Testis (tissue), 2 donors: ENCODE measurements at regions not wholly inside any gene's neighbourhood (a gene's known extent, or its start where the extent isn't known, plus 50 kb on each side); places are given as distances from the start of the nearest gene placed in this dataset.

Experiments used
- DNase-seq: peaks from one replicate; pipeline ENCODE4 v3.0.0-alpha.2; 2019
- H3K27ac ChIP-seq, 2 donors: fragments of 200-600 bp; sonication (generic); one replicate each; pipeline ENCODE4 v1.5.1; 2019
- H3K27me3 ChIP-seq: fragments of 200-600 bp; sonication (generic); one replicate; pipeline ENCODE4 v1.5.1; 2019
- H3K36me3 ChIP-seq: fragments of 200-600 bp; sonication (generic); one replicate; pipeline ENCODE4 v1.5.1; 2017; ENCODE audit warnings: low read depth; ENCODE audit errors: missing control alignments
- H3K4me1 ChIP-seq: fragments of 200-600 bp; sonication (generic); one replicate; pipeline ENCODE4 v1.5.1; 2019
- H3K4me3 ChIP-seq, 2 donors: fragments of 200-600 bp; sonication (generic); one replicate each; pipeline ENCODE4 v1.5.1; 2017 to 2019
- H3K9me3 ChIP-seq: fragments of 200-600 bp; sonication (generic); one replicate; pipeline ENCODE4 v1.5.1; 2017
- POLR2A ChIP-seq: fragments of 450-650 bp; IDR thresholded peaks from one replicate; pipeline ENCODE4 v1.6.1; 2017; ENCODE audit warnings: antibody characterized with exemption, mild to moderate bottlenecking, moderate library complexity
- WGBS, 2 donors: methylation state at CpG; one replicate each; pipeline ENCODE4 v1.1.5; 2018; 5-methylcytosine and 5-hydroxymethylcytosine counted together
- intact Hi-C: fragments of 100-400 bp; cut with DNase I; formaldehyde crosslinking; loops from one replicate; pipeline ENCODE4 v1.15.1; 2023; ENCODE audit warnings: low total_unique reads
- TF ChIP-seq, protein P1 (sequence below), 3 experiments: fragments of 450-650 bp in 2 of 3; fragments of 200-600 bp in 1 of 3; sonication (generic) in 1 of 3; IDR thresholded peaks; one replicate each; pipeline ENCODE4 v1.5.1; 2016 to 2019; ENCODE audit warnings: antibody characterized with exemption in 3 of 3, mild to moderate bottlenecking in 2 of 3, moderate library complexity in 1 of 3

DNA sequence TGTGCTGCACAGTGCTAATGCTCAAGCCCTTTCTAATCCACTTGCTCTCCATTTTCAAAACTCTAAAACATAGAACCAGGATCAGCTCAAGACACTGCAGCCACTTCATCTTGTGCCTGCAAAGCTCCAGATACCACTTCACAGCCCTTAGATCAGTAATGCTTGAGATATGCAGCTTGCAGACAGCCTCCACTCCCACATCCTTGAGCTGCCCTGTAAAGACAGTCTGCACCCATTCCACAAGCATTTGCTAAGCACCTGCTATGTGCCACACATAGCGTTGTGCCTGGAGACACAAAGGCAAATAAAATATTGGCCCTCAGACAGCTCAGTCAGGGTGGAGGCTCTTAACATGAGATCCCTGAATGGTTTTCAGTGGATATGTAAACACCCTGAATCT is 192.5 kb upstream of the SNX19 start:
- Histone ChIP-seq H3K9me3 (no peaks in the 10 kb centered on the region), H3K27me3 (no peaks in the 10 kb centered on the region), H3K4me3 (no peak overlapping the region), H3K36me3 (no peaks in the 10 kb centered on the region), H3K4me1 (no peaks in the 10 kb centered on the region), H3K27ac (no peak overlapping the region)
- no peak for DNase-seq
- TF ChIP-seq POLR2A, result no peak
- TF ChIP-seq, protein P1, sequence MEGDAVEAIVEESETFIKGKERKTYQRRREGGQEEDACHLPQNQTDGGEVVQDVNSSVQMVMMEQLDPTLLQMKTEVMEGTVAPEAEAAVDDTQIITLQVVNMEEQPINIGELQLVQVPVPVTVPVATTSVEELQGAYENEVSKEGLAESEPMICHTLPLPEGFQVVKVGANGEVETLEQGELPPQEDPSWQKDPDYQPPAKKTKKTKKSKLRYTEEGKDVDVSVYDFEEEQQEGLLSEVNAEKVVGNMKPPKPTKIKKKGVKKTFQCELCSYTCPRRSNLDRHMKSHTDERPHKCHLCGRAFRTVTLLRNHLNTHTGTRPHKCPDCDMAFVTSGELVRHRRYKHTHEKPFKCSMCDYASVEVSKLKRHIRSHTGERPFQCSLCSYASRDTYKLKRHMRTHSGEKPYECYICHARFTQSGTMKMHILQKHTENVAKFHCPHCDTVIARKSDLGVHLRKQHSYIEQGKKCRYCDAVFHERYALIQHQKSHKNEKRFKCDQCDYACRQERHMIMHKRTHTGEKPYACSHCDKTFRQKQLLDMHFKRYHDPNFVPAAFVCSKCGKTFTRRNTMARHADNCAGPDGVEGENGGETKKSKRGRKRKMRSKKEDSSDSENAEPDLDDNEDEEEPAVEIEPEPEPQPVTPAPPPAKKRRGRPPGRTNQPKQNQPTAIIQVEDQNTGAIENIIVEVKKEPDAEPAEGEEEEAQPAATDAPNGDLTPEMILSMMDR (IDR thresholded peaks at IDR 0.05), result no peak
- intact Hi-C loops, result no loop called here
- 62 to 93% methylated on average over 1 of the region's 1 CpG for WGBS, 2 donors

DNA sequence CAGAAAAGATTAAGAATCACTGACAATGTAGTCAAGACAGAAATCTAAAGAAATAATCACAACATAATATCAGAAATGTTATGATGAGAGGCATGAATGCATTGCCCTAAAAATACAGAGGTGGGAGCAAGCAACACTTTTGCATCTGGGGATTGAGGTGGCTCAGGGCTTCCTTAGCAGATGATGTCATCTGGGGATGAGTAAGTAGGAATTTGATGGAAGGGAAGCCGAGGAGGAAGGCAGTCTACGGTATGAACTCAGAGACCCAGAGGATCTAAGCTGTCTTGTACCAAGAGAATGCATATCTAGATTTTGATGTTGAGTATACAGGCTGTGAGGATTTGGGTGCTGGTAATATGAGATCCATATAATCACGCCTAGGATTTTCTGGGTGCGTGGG is 193.0 kb upstream of the SNX19 start:
- WGBS, 2 donors, result 82 to 84% methylated on average over 4 of the region's 4 CpGs
- Histone ChIP-seq H3K4me1 (no peaks in the 10 kb centered on the region), H3K4me3 (no peak overlapping the region), H3K36me3 (no peaks in the 10 kb centered on the region), H3K27me3 (no peaks in the 10 kb centered on the region), H3K9me3 (no peaks in the 10 kb centered on the region), H3K27ac (no peak overlapping the region)
- DNase-seq, result no peak
- TF ChIP-seq, protein P1 (IDR thresholded peaks at IDR 0.05), result no peak
- TF ChIP-seq POLR2A, result no peak
- intact Hi-C loops, result no loop called here

DNA sequence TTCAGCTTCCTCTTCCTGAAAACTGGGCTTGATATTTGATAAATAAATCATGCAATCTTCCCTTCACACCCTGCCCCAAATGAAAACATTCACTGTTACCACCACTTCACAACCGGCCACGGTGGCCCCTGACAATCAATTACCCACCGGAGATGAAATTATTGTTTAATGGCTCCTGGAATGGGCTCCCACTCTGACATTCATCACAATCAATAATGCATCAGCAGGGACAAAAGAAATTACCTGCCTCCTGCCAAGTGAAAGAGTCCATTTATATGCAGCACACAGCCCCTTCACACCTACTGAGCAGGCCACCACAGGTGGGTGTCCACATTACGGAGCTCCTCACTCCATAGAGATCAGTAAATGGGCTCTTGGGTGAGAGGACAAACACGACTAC is 193.5 kb upstream of the SNX19 start:
- H3K27me3 ChIP-seq, result no peaks in the 10 kb centered on the region
- H3K4me3 ChIP-seq, result no peak overlapping the region
- no peaks in the 10 kb centered on the region for H3K36me3 ChIP-seq
- no peaks in the 10 kb centered on the region for H3K9me3 ChIP-seq
- no peak for DNase-seq
- TF ChIP-seq POLR2A, result no peak
- TF ChIP-seq, protein P1 (IDR thresholded peaks at IDR 0.05), result no peak
- no peak overlapping the region for H3K27ac ChIP-seq
- 77 to 88% methylated on average over 5 of the region's 5 CpGs for WGBS, 2 donors
- intact Hi-C loops, result no loop called here
- H3K4me1 ChIP-seq, result no peaks in the 10 kb centered on the region

DNA sequence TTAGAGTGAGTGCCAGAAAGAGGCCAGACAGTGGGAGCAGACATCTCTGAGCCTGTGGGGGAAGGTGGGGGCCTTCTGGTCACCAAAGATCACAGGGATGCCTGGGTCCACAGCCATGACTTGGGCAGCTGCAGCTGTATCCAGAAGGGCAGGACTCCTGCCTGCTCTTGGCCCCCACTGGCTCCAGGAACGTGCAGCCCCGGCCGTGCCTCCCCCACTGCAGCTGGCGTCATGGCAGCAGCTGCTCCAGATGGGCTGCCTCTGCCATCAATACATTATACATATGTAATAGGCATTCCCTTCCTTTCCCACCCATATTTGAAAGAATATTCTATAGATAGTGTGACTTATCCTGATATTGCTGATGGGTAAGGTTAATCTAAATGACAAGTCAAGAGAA is 195.5 kb upstream of the SNX19 start:
- no peaks in the 10 kb centered on the region for H3K27me3 ChIP-seq
- no peaks in the 10 kb centered on the region for H3K36me3 ChIP-seq
- H3K27ac ChIP-seq, result no peak overlapping the region
- no peak for DNase-seq
- no peak for TF ChIP-seq POLR2A
- H3K4me3 ChIP-seq, result no peak overlapping the region
- intact Hi-C loops, result no loop called here
- WGBS, 2 donors, result 85 to 89% methylated on average over 4 of the region's 4 CpGs
- no peaks in the 10 kb centered on the region for H3K4me1 ChIP-seq
- H3K9me3 ChIP-seq, result no peaks in the 10 kb centered on the region

DNA sequence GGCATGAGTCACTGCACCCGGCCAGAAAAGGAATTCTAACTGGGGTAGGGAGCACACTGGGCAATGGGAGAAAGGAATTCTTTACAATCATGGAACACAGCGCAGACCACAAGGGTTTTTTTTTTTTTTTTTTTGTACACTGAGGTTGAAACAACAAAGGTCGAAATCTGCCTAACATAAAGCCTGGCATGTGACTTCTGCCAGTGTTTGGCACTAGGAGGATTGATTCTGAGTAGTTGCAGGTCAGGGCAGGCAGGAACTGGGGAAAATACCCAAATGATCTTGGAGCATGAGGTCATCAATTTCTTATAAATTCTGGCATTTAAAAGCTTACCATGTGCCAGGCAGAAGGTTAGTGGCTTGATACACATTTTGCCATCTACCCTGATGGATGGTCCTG is 202.0 kb upstream of the SNX19 start:
- no peak for DNase-seq
- no peak overlapping the region for H3K4me3 ChIP-seq
- no peak overlapping the region for H3K27ac ChIP-seq
- H3K4me1 ChIP-seq, result no peaks in the 10 kb centered on the region
- no peak for TF ChIP-seq POLR2A
- TF ChIP-seq, protein P1 (IDR thresholded peaks at IDR 0.05), result no peak
- H3K27me3 ChIP-seq, result no peaks in the 10 kb centered on the region
- no peaks in the 10 kb centered on the region for H3K9me3 ChIP-seq
- intact Hi-C loops, result no loop called here
- 89 to 96% methylated on average over 3 of the region's 3 CpGs for whole genome bisulfite sequencing, 2 donors
- no peaks in the 10 kb centered on the region for H3K36me3 ChIP-seq
